DND-41 (cell line): ENCODE measurements at regions not wholly inside any gene's neighbourhood (a gene's known extent, or its start where the extent isn't known, plus 50 kb on each side); places are given as distances from the start of the nearest gene placed in this dataset.

ENCODE experiments used
- ATAC-seq: fragments of 200-7000 bp; cut with Tn5 transposase; 3 replicates; pipeline ENCODE4 v1.9.1; 2021; ENCODE audit warnings: low read depth; ENCODE audit not compliant: insufficient read depth
- DNase-seq: peaks from one replicate; pipeline ENCODE4 v3.0.0-alpha.2; 2020
- H2AFZ ChIP-seq: 2 replicates; pipeline ENCODE4 v1.6.0; 2012; ENCODE audit warnings: low read depth, low read length
- H3K27ac ChIP-seq: 2 replicates; pipeline ENCODE4 v1.5.1; 2012; ENCODE audit warnings: low read length, inconsistent platforms
- H3K27me3 ChIP-seq: fragments of 200-600 bp; sonication (generic); 2 replicates; pipeline ENCODE4 v1.6.0; 2012; ENCODE audit warnings: low read length, mild to moderate bottlenecking, inconsistent platforms; ENCODE audit not compliant: insufficient read depth, poor library complexity
- H3K36me3 ChIP-seq: 2 replicates; pipeline ENCODE4 v1.5.1; 2012; ENCODE audit warnings: low read length, inconsistent platforms; ENCODE audit not compliant: insufficient read depth
- H3K4me1 ChIP-seq: 2 replicates; pipeline ENCODE4 v1.5.1; 2012; ENCODE audit warnings: mild to moderate bottlenecking, low read length; ENCODE audit not compliant: insufficient read depth
- H3K4me2 ChIP-seq: 2 replicates; pipeline ENCODE4 v1.6.0; 2012; ENCODE audit warnings: mild to moderate bottlenecking, moderate library complexity, low read length, inconsistent platforms; ENCODE audit not compliant: insufficient read depth
- H3K4me3 ChIP-seq, 2 experiments: fragments of 200-600 bp in 1 of 2; shearing (Covaris generic) in 1 of 2; 2 replicates each; pipeline ENCODE4 v1.5.1; 2012 to 2016; ENCODE audit warnings: inconsistent platforms in 2 of 2, low read length in 2 of 2, mild to moderate bottlenecking in 2 of 2, low read depth in 1 of 2, moderate library complexity in 1 of 2
- H3K79me2 ChIP-seq: 2 replicates; pipeline ENCODE4 v1.6.0; 2012; ENCODE audit warnings: low read length, inconsistent platforms; ENCODE audit not compliant: insufficient read depth
- H3K9ac ChIP-seq: 2 replicates; pipeline ENCODE4 v1.6.0; 2012; ENCODE audit warnings: low read depth, mild to moderate bottlenecking, inconsistent platforms, low read length, moderate library complexity
- H3K9me3 ChIP-seq: 2 replicates; pipeline ENCODE4 v1.5.1; 2012; ENCODE audit warnings: low read length, moderate library complexity, mild to moderate bottlenecking, inconsistent platforms; ENCODE audit not compliant: insufficient read depth, severe bottlenecking
- H4K20me1 ChIP-seq: 2 replicates; pipeline ENCODE4 v1.6.0; 2012; ENCODE audit warnings: low read length; ENCODE audit not compliant: insufficient read depth
- CTCF ChIP-seq: IDR thresholded peaks from 2 replicates; pipeline ENCODE4 v1.5.1; 2012; ENCODE audit warnings: borderline replicate concordance, low read length, moderate library complexity, mild to moderate bottlenecking; ENCODE audit not compliant: poor library complexity, severe bottlenecking; ENCODE audit errors: extremely low read depth
- EZH2 ChIP-seq: IDR thresholded peaks from 3 replicates; pipeline ENCODE4 v1.6.1; 2012; ENCODE audit warnings: borderline replicate concordance, low read depth, mild to moderate bottlenecking, moderate library complexity, low read length, inconsistent platforms; ENCODE audit not compliant: severe bottlenecking

- Histone ChIP-seq H2AFZ (no peak overlapping the region), H3K4me2 (no peak overlapping the region), H3K27ac (no peak overlapping the region), H3K9me3 (no peaks in the 10 kb centered on the region), H3K4me1 (no peaks in the 10 kb centered on the region), H3K79me2 (no peaks in the 10 kb centered on the region), H4K20me1 (no peaks in the 10 kb centered on the region), H3K9ac (no peak overlapping the region), H3K27me3 (peaks cover 4% of the 10 kb centered on the region), H3K36me3 (no peaks in the 10 kb centered on the region), H3K4me3 (no peak overlapping the region)
- TF ChIP-seq EZH2 (no peak), CTCF (no peak)
- ATAC-seq (no peak), DNase-seq (no peak)
Observed at GRCh38 chr9:78436873-78437272, 139.9 kb downstream of the PSAT1 start.

- no peak overlapping the region for H3K4me3 ChIP-seq
- H3K9ac ChIP-seq, result no peak overlapping the region
- no peak overlapping the region for H3K4me2 ChIP-seq
- no peak for DNase-seq
- ATAC-seq, result no peak
- H3K79me2 ChIP-seq, result no peaks in the 10 kb centered on the region
- no peaks in the 10 kb centered on the region for H3K9me3 ChIP-seq
- no peak overlapping the region for H2AFZ ChIP-seq
- peaks cover 4% of the 10 kb centered on the region for H3K27me3 ChIP-seq
- no peak overlapping the region for H3K27ac ChIP-seq
- H3K4me1 ChIP-seq, result no peaks in the 10 kb centered on the region
- H4K20me1 ChIP-seq, result no peaks in the 10 kb centered on the region
- TF ChIP-seq EZH2 (no peak), CTCF (no peak)
- H3K36me3 ChIP-seq, result no peaks in the 10 kb centered on the region
Observed at GRCh38 chr9:78437296-78437695, 140.4 kb downstream of the PSAT1 start.

- Histone ChIP-seq H3K9ac (no peak overlapping the region), H3K27ac (no peak overlapping the region), H3K4me2 (no peak overlapping the region), H3K36me3 (no peaks in the 10 kb centered on the region), H3K27me3 (peaks cover 4% of the 10 kb centered on the region), H4K20me1 (no peaks in the 10 kb centered on the region), H2AFZ (no peak overlapping the region), H3K79me2 (no peaks in the 10 kb centered on the region), H3K4me3 (no peak overlapping the region), H3K9me3 (no peaks in the 10 kb centered on the region), H3K4me1 (no peaks in the 10 kb centered on the region)
- ATAC-seq (no peak), DNase-seq (no peak)
- TF ChIP-seq EZH2, result no peak
- TF ChIP-seq CTCF, result no peak
Observed at GRCh38 chr9:78437806-78438205, 140.9 kb downstream of the PSAT1 start.

- DNase-seq, result no peak
- ATAC-seq, result no peak
- H3K36me3 ChIP-seq, result no peaks in the 10 kb centered on the region
- peaks cover 4% of the 10 kb centered on the region for H3K27me3 ChIP-seq
- H3K4me3 ChIP-seq, result no peak overlapping the region
- no peak overlapping the region for H3K9ac ChIP-seq
- TF ChIP-seq CTCF, result no peak
- TF ChIP-seq EZH2, result no peak
- H3K4me1 ChIP-seq, result no peaks in the 10 kb centered on the region
- H3K27ac ChIP-seq, result no peak overlapping the region
- no peaks in the 10 kb centered on the region for H3K79me2 ChIP-seq
- no peak overlapping the region for H3K4me2 ChIP-seq
- H2AFZ ChIP-seq, result no peak overlapping the region
- no peaks in the 10 kb centered on the region for H3K9me3 ChIP-seq
- no peaks in the 10 kb centered on the region for H4K20me1 ChIP-seq
Observed at GRCh38 chr9:78438211-78438610, 141.3 kb downstream of the PSAT1 start.
